Upper lobe of left lung (tissue), 4 donors: ENCODE measurements at regions not wholly inside any gene's neighbourhood (a gene's known extent, or its start where the extent isn't known, plus 50 kb on each side); places are given as distances from the start of the nearest gene placed in this dataset.

Experiments used
- EP300 ChIP-seq, 4 donors: sonication (generic); formaldehyde crosslinking; IDR thresholded peaks; one replicate each; pipeline ENCODE4 v1.5.1; 2017; ENCODE audit warnings: antibody characterized with exemption in 4 of 4, control low read depth in 2 of 4
- TF ChIP-seq, protein P1 (sequence below), 6 experiments: fragments of 450-650 bp in 4 of 6; fragments of 200-600 bp in 2 of 6; sonication (generic) in 2 of 6; IDR thresholded peaks; one replicate each; pipeline ENCODE4 v1.5.1; 2016 to 2019; ENCODE audit warnings: antibody characterized with exemption in 6 of 6

DNA sequence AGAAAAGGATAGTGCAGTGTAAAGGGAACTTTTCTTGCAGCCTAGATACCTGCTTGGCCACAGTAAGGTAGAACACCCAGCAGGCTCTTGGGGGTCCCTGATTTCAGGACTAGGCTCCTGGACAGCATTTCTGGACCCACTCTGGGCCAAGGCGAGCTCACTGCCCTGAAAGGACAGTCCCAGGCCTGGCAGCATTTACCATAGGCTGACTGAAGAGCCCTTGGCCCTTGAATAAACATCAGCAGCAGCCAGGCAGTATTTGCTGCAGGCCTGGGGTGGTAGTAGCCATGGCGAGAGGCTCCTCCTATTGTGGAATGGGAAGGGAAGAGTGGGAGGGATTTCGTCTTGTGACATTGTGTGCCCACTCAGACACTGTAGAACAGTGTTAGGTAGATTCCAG lies 529.2 kb downstream of the TUSC7 start:
- TF ChIP-seq, protein P1, sequence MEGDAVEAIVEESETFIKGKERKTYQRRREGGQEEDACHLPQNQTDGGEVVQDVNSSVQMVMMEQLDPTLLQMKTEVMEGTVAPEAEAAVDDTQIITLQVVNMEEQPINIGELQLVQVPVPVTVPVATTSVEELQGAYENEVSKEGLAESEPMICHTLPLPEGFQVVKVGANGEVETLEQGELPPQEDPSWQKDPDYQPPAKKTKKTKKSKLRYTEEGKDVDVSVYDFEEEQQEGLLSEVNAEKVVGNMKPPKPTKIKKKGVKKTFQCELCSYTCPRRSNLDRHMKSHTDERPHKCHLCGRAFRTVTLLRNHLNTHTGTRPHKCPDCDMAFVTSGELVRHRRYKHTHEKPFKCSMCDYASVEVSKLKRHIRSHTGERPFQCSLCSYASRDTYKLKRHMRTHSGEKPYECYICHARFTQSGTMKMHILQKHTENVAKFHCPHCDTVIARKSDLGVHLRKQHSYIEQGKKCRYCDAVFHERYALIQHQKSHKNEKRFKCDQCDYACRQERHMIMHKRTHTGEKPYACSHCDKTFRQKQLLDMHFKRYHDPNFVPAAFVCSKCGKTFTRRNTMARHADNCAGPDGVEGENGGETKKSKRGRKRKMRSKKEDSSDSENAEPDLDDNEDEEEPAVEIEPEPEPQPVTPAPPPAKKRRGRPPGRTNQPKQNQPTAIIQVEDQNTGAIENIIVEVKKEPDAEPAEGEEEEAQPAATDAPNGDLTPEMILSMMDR (IDR thresholded peaks at IDR 0.05), result no peak
- TF ChIP-seq EP300 (IDR thresholded peaks at IDR 0.05), result no peak
